ENCODE measurements at regions not wholly inside any gene's neighbourhood (a gene's known extent, or its start where the extent isn't known, plus 50 kb on each side); places are given as distances from the start of the nearest gene placed in this dataset.

- no peak overlapping the region for H3K27ac ChIP-seq
- TF ChIP-seq POLR2AphosphoS5 (IDR thresholded peaks at IDR 0.05) = no peak
- TF ChIP-seq CTCF (IDR thresholded peaks at IDR 0.05) = no peak
- no peak for TF ChIP-seq POLR2A (IDR thresholded peaks at IDR 0.05)
- TF ChIP-seq EP300 (IDR thresholded peaks at IDR 0.05) = no peak
- H3K4me3 ChIP-seq = no peak overlapping the region
- 80 to 94% methylated on average over 4 of the region's 4 CpGs for WGBS, 2 donors
- intact Hi-C loops (cut with DNase I) = no loop called here
- H3K27me3 ChIP-seq = no peaks in the 10 kb centered on the region
- H3K4me1 ChIP-seq = no peaks in the 10 kb centered on the region
- H3K9me3 ChIP-seq = no peaks in the 10 kb centered on the region
- DNase-seq = no peak
- H3K36me3 ChIP-seq = no peaks in the 10 kb centered on the region
Measured at GRCh38 chr5:173798127-173798810, 89.9 kb upstream of the CPEB4 start.

- WGBS, 2 donors = 87 to 91% methylated on average over 8 of the region's 8 CpGs
- TF ChIP-seq POLR2A (IDR thresholded peaks at IDR 0.05) (no peak), CTCF (IDR thresholded peaks at IDR 0.05) (no peak), POLR2AphosphoS5 (IDR thresholded peaks at IDR 0.05) (no peak), EP300 (IDR thresholded peaks at IDR 0.05) (no peak)
- intact Hi-C loops (cut with DNase I) = no loop called here
- Histone ChIP-seq H3K27ac (no peak overlapping the region), H3K36me3 (no peaks in the 10 kb centered on the region), H3K4me1 (no peaks in the 10 kb centered on the region), H3K27me3 (no peaks in the 10 kb centered on the region), H3K4me3 (no peak overlapping the region), H3K9me3 (no peaks in the 10 kb centered on the region)
- DNase-seq = no peak
Measured at GRCh38 chr5:173800340-173800739, 87.8 kb upstream of the CPEB4 start.

- DNase-seq = no peak
- Histone ChIP-seq H3K4me1 (no peaks in the 10 kb centered on the region), H3K27me3 (no peaks in the 10 kb centered on the region), H3K4me3 (no peak overlapping the region), H3K9me3 (no peaks in the 10 kb centered on the region), H3K36me3 (no peaks in the 10 kb centered on the region), H3K27ac (no peak overlapping the region)
- TF ChIP-seq POLR2AphosphoS5 (IDR thresholded peaks at IDR 0.05) = no peak
- no peak for TF ChIP-seq EP300 (IDR thresholded peaks at IDR 0.05)
- no peak for TF ChIP-seq CTCF (IDR thresholded peaks at IDR 0.05)
- no peak for TF ChIP-seq POLR2A (IDR thresholded peaks at IDR 0.05)
- WGBS, 2 donors = 96 to 97% methylated on average over 8 of the region's 8 CpGs
- intact Hi-C loops (cut with DNase I) = no loop called here
Measured at GRCh38 chr5:173801006-173801405, 87.1 kb upstream of the CPEB4 start.

- TF ChIP-seq CTCF (IDR thresholded peaks at IDR 0.05) (no peak), POLR2A (IDR thresholded peaks at IDR 0.05) (no peak), EP300 (IDR thresholded peaks at IDR 0.05) (no peak)
- Histone ChIP-seq H3K27me3 (no peaks in the 10 kb centered on the region), H3K9me3 (no peaks in the 10 kb centered on the region), H3K4me3 (no peak overlapping the region), H3K36me3 (no peaks in the 10 kb centered on the region), H3K27ac (no peak overlapping the region), H3K4me1 (no peaks in the 10 kb centered on the region)
- intact Hi-C loops (cut with DNase I) = no loop called here
- WGBS, 2 donors = 42 to 64% methylated on average over 7 of the region's 7 CpGs
- DNase-seq = peak; percentile 69
Measured at GRCh38 chr5:173802670-173803165, 85.4 kb upstream of the CPEB4 start.

GRCh38 chr5:173804579-173804978, 83.6 kb upstream of the CPEB4 start:
- Histone ChIP-seq H3K9me3 (no peaks in the 10 kb centered on the region), H3K4me1 (no peaks in the 10 kb centered on the region), H3K27me3 (no peaks in the 10 kb centered on the region), H3K27ac (no peak overlapping the region), H3K4me3 (no peak overlapping the region), H3K36me3 (no peaks in the 10 kb centered on the region)
- no peak for DNase-seq
- TF ChIP-seq POLR2A (IDR thresholded peaks at IDR 0.05) (no peak), EP300 (IDR thresholded peaks at IDR 0.05) (no peak), CTCF (IDR thresholded peaks at IDR 0.05) (no peak), POLR2AphosphoS5 (IDR thresholded peaks at IDR 0.05) (no peak)
- intact Hi-C loops (cut with DNase I) = no loop called here
- 86 to 88% methylated on average over 7 of the region's 7 CpGs for WGBS, 2 donors
